IMR-90 (cell line): ENCODE measurements at regions not wholly inside any gene's neighbourhood (a gene's known extent, or its start where the extent isn't known, plus 50 kb on each side); places are given as distances from the start of the nearest gene placed in this dataset.

ENCODE experiments used
- ATAC-seq: fragments of 200-7000 bp; cut with Tn5 transposase; 2 replicates; pipeline ENCODE4 v1.9.1; 2020; ENCODE audit warnings: low read depth, mild to moderate bottlenecking, moderate library complexity
- BruUV-seq: library from RNA; stranded (reverse); fragments of 400-500 nt; replicated peaks from 2 replicates; lab custom pipeline; 2021; lab: Mats Ljungman, UMichigan
- CTCF ChIA-PET: fragments of 300-600 bp; formaldehyde crosslinking; extraction: SDS; loops from one replicate; lab custom pipeline; 2021; ENCODE audit warnings: antibody characterized with exemption; lab: Yijun Ruan, JAX
- POLR2A ChIA-PET: fragments of 300-600 bp; sonication (Branson Sonifier 250); formaldehyde crosslinking; loops from one replicate; lab custom pipeline; 2022; ENCODE audit warnings: antibody characterized with exemption; ENCODE audit not compliant: unreplicated experiment; lab: Charles Lee
- DNase-seq: peaks from one replicate; pipeline ENCODE4 v3.0.0; 2013
- H2AFZ ChIP-seq: replicated peaks from 2 replicates; pipeline ENCODE3; 2013; ENCODE audit warnings: low read length, mild to moderate bottlenecking; ENCODE audit not compliant: poor library complexity
- H2AK5ac ChIP-seq: 2 replicates; pipeline ENCODE4 v1.6.1; 2013; ENCODE audit warnings: low read depth, low read length, inconsistent platforms
- H2AK9ac ChIP-seq: replicated peaks from 2 replicates; pipeline ENCODE3; 2013; ENCODE audit warnings: mild to moderate bottlenecking, low read depth, low read length, moderate library complexity; ENCODE audit not compliant: poor library complexity
- H2BK120ac ChIP-seq: 2 replicates; pipeline ENCODE4 v1.6.1; 2013; ENCODE audit warnings: low read depth, low read length, inconsistent platforms
- H2BK15ac ChIP-seq: 3 replicates; pipeline ENCODE4 v1.6.1; 2013; ENCODE audit warnings: low read depth, low read length, inconsistent platforms
- H2BK20ac ChIP-seq: 2 replicates; pipeline ENCODE4 v1.6.1; 2013; ENCODE audit warnings: low read depth, mild to moderate bottlenecking, inconsistent platforms, low read length, moderate library complexity
- H2BK5ac ChIP-seq: 2 replicates; pipeline ENCODE4 v1.6.1; 2013; ENCODE audit warnings: mild to moderate bottlenecking, low read depth, low read length, inconsistent platforms; ENCODE audit not compliant: poor library complexity, severe bottlenecking
- H3K14ac ChIP-seq: replicated peaks from 2 replicates; pipeline ENCODE4 v1.6.1; 2013; ENCODE audit warnings: low read depth, low read length, inconsistent platforms
- H3K18ac ChIP-seq: 2 replicates; pipeline ENCODE4 v1.6.1; 2013; ENCODE audit warnings: low read depth, low read length, control low read depth
- H3K23ac ChIP-seq: 2 replicates; pipeline ENCODE4 v1.6.1; 2013; ENCODE audit warnings: low read depth, low read length, inconsistent platforms
- H3K27ac ChIP-seq: 2 replicates; pipeline ENCODE4 v1.5.1; 2013; ENCODE audit warnings: mild to moderate bottlenecking, control low read depth, low read length; ENCODE audit not compliant: insufficient read depth
- H3K27me3 ChIP-seq: 2 replicates; pipeline ENCODE4 v1.6.1; 2013; ENCODE audit warnings: low read length; ENCODE audit not compliant: control insufficient read depth, insufficient read depth
- H3K36me3 ChIP-seq: 2 replicates; pipeline ENCODE4 v1.6.1; 2013; ENCODE audit warnings: low read length, mixed read lengths; ENCODE audit not compliant: control insufficient read depth, insufficient read depth
- H3K4ac ChIP-seq: 2 replicates; pipeline ENCODE4 v1.6.1; 2013; ENCODE audit warnings: low read depth, low read length, inconsistent platforms
- H3K4me1 ChIP-seq: 2 replicates; pipeline ENCODE4 v1.6.1; 2013; ENCODE audit warnings: low read length, mixed read lengths; ENCODE audit not compliant: control insufficient read depth, insufficient read depth
- H3K4me2 ChIP-seq: 2 replicates; pipeline ENCODE4 v1.6.1; 2013; ENCODE audit warnings: low read depth, mild to moderate bottlenecking, control low read depth, low read length, moderate library complexity
- H3K4me3 ChIP-seq: 2 replicates; pipeline ENCODE4 v1.5.1; 2013; ENCODE audit warnings: low read depth, mild to moderate bottlenecking, control low read depth, low read length, moderate library complexity; ENCODE audit not compliant: insufficient read depth
- H3K56ac ChIP-seq: 2 replicates; pipeline ENCODE4 v1.6.1; 2013; ENCODE audit warnings: low read length, inconsistent platforms; ENCODE audit not compliant: insufficient read depth; ENCODE audit errors: extremely low read depth
- H3K79me1 ChIP-seq, 2 experiments: 2 replicates each; pipeline ENCODE4 v1.6.1; 2013; ENCODE audit warnings: low read length in 2 of 2, inconsistent platforms in 1 of 2, low read depth in 1 of 2
- H3K9ac ChIP-seq: 2 replicates; pipeline ENCODE4 v1.6.1; 2013; ENCODE audit warnings: low read depth, low read length, control low read depth
- H3K9me1 ChIP-seq: 2 replicates; pipeline ENCODE4 v1.6.1; 2013; ENCODE audit warnings: low read length, inconsistent platforms; ENCODE audit not compliant: insufficient read depth
- H3K9me3 ChIP-seq: 2 replicates; pipeline ENCODE4 v1.6.1; 2013; ENCODE audit warnings: low read length; ENCODE audit not compliant: control insufficient read depth, insufficient read depth
- H4K20me1 ChIP-seq: 2 replicates; pipeline ENCODE4 v1.6.1; 2013; ENCODE audit warnings: low read length, inconsistent platforms; ENCODE audit not compliant: insufficient read depth
- H4K5ac ChIP-seq: 2 replicates; pipeline ENCODE4 v1.6.1; 2013; ENCODE audit warnings: mild to moderate bottlenecking, low read depth, low read length, control low read depth
- H4K8ac ChIP-seq, 2 experiments: 2 replicates each; pipeline ENCODE4 v1.6.1; 2013; ENCODE audit warnings: low read depth in 2 of 2, low read length in 2 of 2, control low read depth in 1 of 2, inconsistent platforms in 1 of 2
- H4K91ac ChIP-seq: 2 replicates; pipeline ENCODE4 v1.6.1; 2013; ENCODE audit warnings: low read depth, low read length, inconsistent platforms; ENCODE audit not compliant: insufficient read depth
- CEBPB ChIP-seq: IDR thresholded peaks from 2 replicates; pipeline ENCODE4 v1.6.1; 2012; ENCODE audit warnings: low read depth, low read length, improper control_type of control experiment
- CHD1 ChIP-seq: IDR thresholded peaks from 2 replicates; pipeline ENCODE4 v1.6.1; 2012; ENCODE audit warnings: low read depth, low read length, improper control_type of control experiment
- MAFK ChIP-seq: IDR thresholded peaks from 2 replicates; pipeline ENCODE4 v1.6.1; 2012; ENCODE audit warnings: low read depth, low read length, improper control_type of control experiment
- MXI1 ChIP-seq: IDR thresholded peaks from 2 replicates; pipeline ENCODE4 v1.6.1; 2012; ENCODE audit warnings: low read depth, mild to moderate bottlenecking, low read length, moderate library complexity, borderline replicate concordance
- RFX5 ChIP-seq: IDR thresholded peaks from 2 replicates; pipeline ENCODE4 v1.8.0; 2012; ENCODE audit warnings: low read depth, mild to moderate bottlenecking, low read length, moderate library complexity
- USF2 ChIP-seq: fragments of 150-350 bp; IDR thresholded peaks from 2 replicates; pipeline ENCODE4 v1.6.1; 2017; ENCODE audit warnings: mild to moderate bottlenecking, antibody characterized with exemption, low read length, low read depth
- WGBS, 2 experiments: methylation state at CpG; one replicate each; pipeline versions ENCODE4 v1.1.5 to v1.1.7; 2013; ENCODE audit warnings: missing lambda C conversion rate in 2 of 2; ENCODE audit not compliant: insufficient read length in 1 of 2; ENCODE audit errors: extremely low coverage in 2 of 2; 5-methylcytosine and 5-hydroxymethylcytosine counted together
- dilution Hi-C: fragments of 300-500 bp; cut with HindIII; formaldehyde crosslinking; loops from one replicate; pipeline ENCODE4 v1.14.3; 2018; ENCODE audit warnings: low sequenced_read_pairs; ENCODE audit not compliant: unreplicated experiment
- in situ Hi-C: fragments of 300-500 bp; cut with MboI; formaldehyde crosslinking; loops from 3 replicates; pipeline ENCODE4 v1.14.3; 2019; ENCODE audit warnings: low sequenced_read_pairs, inconsistent platforms, mixed read lengths
- intact Hi-C: fragments of 100-400 bp; cut with micrococcal nuclease; formaldehyde crosslinking; loops from 2 replicates; pipeline ENCODE4 v1.10.0; 2022

- H4K8ac ChIP-seq = no peak overlapping the region
- no peak overlapping the region for H3K56ac ChIP-seq
- intact Hi-C loops = no loop called here
- dilution Hi-C loops = no loop called here
- ChIA-PET CTCF (no interaction called here), POLR2A (no interaction called here)
- H3K4me1 ChIP-seq = no peaks in the 10 kb centered on the region
- H2BK15ac ChIP-seq = no peak overlapping the region
- no peak overlapping the region for H3K14ac ChIP-seq
- H3K4me3 ChIP-seq = no peak overlapping the region
- in situ Hi-C loops = no loop called here
- WGBS, 2 experiments = 30% methylated on average over 2 of the region's 5 CpGs; no CpG with 5 or more reads in 1 of the 2 experiments
- H3K27me3 ChIP-seq = no peaks in the 10 kb centered on the region
- no peak overlapping the region for H3K18ac ChIP-seq
- no peak overlapping the region for H3K23ac ChIP-seq
- H4K5ac ChIP-seq = no peak overlapping the region
- no peaks in the 10 kb centered on the region for H4K20me1 ChIP-seq
- H2BK120ac ChIP-seq = no peak overlapping the region
- no peak overlapping the region for H3K9ac ChIP-seq
- H3K9me1 ChIP-seq = no peaks in the 10 kb centered on the region
- peaks cover 27% of the 10 kb centered on the region for H3K9me3 ChIP-seq
- H2BK5ac ChIP-seq = no peak overlapping the region
- H3K79me1 ChIP-seq = no peaks in the 10 kb centered on the region
- H2BK20ac ChIP-seq = no peak overlapping the region
- no peak overlapping the region for H3K27ac ChIP-seq
- no peak overlapping the region for H2AK5ac ChIP-seq
- DNase-seq (no peak), ATAC-seq (no peak)
- H3K36me3 ChIP-seq = no peaks in the 10 kb centered on the region
- no peak overlapping the region for H3K4me2 ChIP-seq
- BruUV-seq = no TSS peak
- no peak overlapping the region for H4K91ac ChIP-seq
- TF ChIP-seq MAFK (no peak), USF2 (no peak), CHD1 (no peak), RFX5 (no peak), CEBPB (no peak), MXI1 (no peak)
- no peak overlapping the region for H3K4ac ChIP-seq
- no peak overlapping the region for H2AFZ ChIP-seq
- no peak overlapping the region for H2AK9ac ChIP-seq
Observed at GRCh38 chr3:853489-853888, 239.3 kb upstream of the CNTN6 start.
